Neural cell (in vitro differentiated cells): ENCODE measurements at regions not wholly inside any gene's neighbourhood (a gene's known extent, or its start where the extent isn't known, plus 50 kb on each side); places are given as distances from the start of the nearest gene placed in this dataset.

Experiments
- H2AFZ ChIP-seq: fragments of 200-600, 300-800 bp; sonication (generic), shearing (Covaris generic); 2 replicates; pipeline ENCODE4 v1.6.0; 2014; ENCODE audit warnings: low read depth, mild to moderate bottlenecking, antibody characterized with exemption, low read length, moderate library complexity
- H3F3A ChIP-seq: fragments of 200-600 bp; shearing (Covaris generic); 2 replicates; pipeline ENCODE4 v1.6.1; 2016; ENCODE audit warnings: mild to moderate bottlenecking, moderate library complexity, mixed read lengths, antibody characterized with exemption, low read length; ENCODE audit not compliant: insufficient read depth, poor library complexity, severe bottlenecking
- H3K27ac ChIP-seq: fragments of 200-600, 300-800 bp; sonication (generic), shearing (Covaris generic); 2 replicates; pipeline ENCODE4 v1.5.1; 2014; ENCODE audit warnings: mild to moderate bottlenecking, low read length, moderate library complexity
- H3K27me3 ChIP-seq: fragments of 300-800, 200-600 bp; sonication (generic), shearing (Covaris generic); 2 replicates; pipeline ENCODE4 v1.6.0; 2014; ENCODE audit warnings: mild to moderate bottlenecking, low read depth, low read length, moderate library complexity; ENCODE audit not compliant: insufficient read depth
- H3K36me3 ChIP-seq: fragments of 300-800, 200-600 bp; sonication (generic), shearing (Covaris generic); 2 replicates; pipeline ENCODE4 v1.5.1; 2014; ENCODE audit warnings: mild to moderate bottlenecking, antibody characterized with exemption, low read length, moderate library complexity; ENCODE audit not compliant: insufficient read depth
- H3K4me2 ChIP-seq: fragments of 300-800, 200-600 bp; sonication (generic), shearing (Covaris generic); 2 replicates; pipeline ENCODE4 v1.6.0; 2014; ENCODE audit warnings: mild to moderate bottlenecking, low read length
- H3K4me3 ChIP-seq: fragments of 300-800, 200-600 bp; sonication (generic), shearing (Covaris generic); 2 replicates; pipeline ENCODE4 v1.5.1; 2014; ENCODE audit warnings: mild to moderate bottlenecking, low read length, moderate library complexity
- H3K79me2 ChIP-seq: fragments of 200-600 bp; shearing (Covaris generic); replicated peaks from 2 replicates; pipeline ENCODE4 v1.6.0; 2014; ENCODE audit warnings: mild to moderate bottlenecking, low read length, moderate library complexity; ENCODE audit not compliant: insufficient read depth
- H3K9ac ChIP-seq: fragments of 300-800, 200-600 bp; sonication (generic), shearing (Covaris generic); 2 replicates; pipeline ENCODE4 v1.6.1; 2016; ENCODE audit warnings: mild to moderate bottlenecking, low read length, mixed read lengths
- H3K9me2 ChIP-seq: fragments of 200-600 bp; shearing (Covaris generic); 2 replicates; pipeline ENCODE4 v1.6.1; 2016; ENCODE audit warnings: mild to moderate bottlenecking, low read length, mixed read lengths; ENCODE audit not compliant: insufficient read depth
- H3K9me3 ChIP-seq: fragments of 200-600, 300-800 bp; sonication (generic), shearing (Covaris generic); 2 replicates; pipeline ENCODE4 v1.6.1; 2016; ENCODE audit warnings: mild to moderate bottlenecking, mixed run types, low read length, moderate library complexity, mixed read lengths
- H4K20me1 ChIP-seq: fragments of 200-600 bp; shearing (Covaris generic); 2 replicates; pipeline ENCODE4 v1.6.1; 2016; ENCODE audit warnings: mild to moderate bottlenecking, mixed run types; ENCODE audit not compliant: insufficient read depth
- CTCF ChIP-seq: fragments of 450-650 bp; IDR thresholded peaks from 2 replicates; pipeline ENCODE4 v1.5.1; 2014; ENCODE audit warnings: antibody characterized with exemption, mild to moderate bottlenecking, moderate library complexity; ENCODE audit not compliant: poor library complexity, severe bottlenecking
- EP300 ChIP-seq: fragments of 450-650 bp; conservative IDR thresholded peaks from 2 replicates; pipeline ENCODE4 v1.6.1; 2014; ENCODE audit warnings: antibody characterized with exemption, mild to moderate bottlenecking, moderate library complexity; ENCODE audit not compliant: poor library complexity, severe bottlenecking
- EZH2 ChIP-seq: fragments of 200-600, 300-800 bp; shearing (Covaris generic), sonication (generic); IDR thresholded peaks from 2 replicates; pipeline ENCODE4 v1.6.1; 2014; ENCODE audit warnings: antibody characterized with exemption, low read length, borderline replicate concordance, mild to moderate bottlenecking; ENCODE audit not compliant: insufficient read depth, poor library complexity, severe bottlenecking
- MXI1 ChIP-seq: fragments of 450-650 bp; conservative IDR thresholded peaks from 2 replicates; pipeline ENCODE4 v1.6.1; 2014; ENCODE audit warnings: antibody characterized with exemption, mild to moderate bottlenecking; ENCODE audit not compliant: poor library complexity, severe bottlenecking
- POLR2AphosphoS5 ChIP-seq: IDR thresholded peaks from 2 replicates; pipeline ENCODE4 v1.6.1; 2012
- RAD21 ChIP-seq: fragments of 450-650 bp; conservative IDR thresholded peaks from 2 replicates; pipeline ENCODE4 v1.6.1; 2014; ENCODE audit warnings: antibody characterized with exemption, mild to moderate bottlenecking, moderate library complexity
- SMC3 ChIP-seq: fragments of 450-650 bp; conservative IDR thresholded peaks from 2 replicates; pipeline ENCODE4 v1.6.1; 2014; ENCODE audit warnings: antibody characterized with exemption, mild to moderate bottlenecking, moderate library complexity; ENCODE audit not compliant: poor library complexity
- TAF1 ChIP-seq: IDR thresholded peaks from 2 replicates; pipeline ENCODE4 v1.6.1; 2012; ENCODE audit warnings: low read depth
- TF ChIP-seq, protein P1 (sequence below): IDR thresholded peaks from 2 replicates; pipeline ENCODE4 v1.6.1; 2012; ENCODE audit warnings: borderline replicate concordance

GRCh38 chr3:106842151-106842550 lies 535.1 kb upstream of the CCDC54 start:
- no peaks in the 10 kb centered on the region for H3K36me3 ChIP-seq
- no peaks in the 10 kb centered on the region for H4K20me1 ChIP-seq
- no peak overlapping the region for H2AFZ ChIP-seq
- no peaks in the 10 kb centered on the region for H3K9me2 ChIP-seq
- no peaks in the 10 kb centered on the region for H3K79me2 ChIP-seq
- no peak overlapping the region for H3K9ac ChIP-seq
- H3K4me3 ChIP-seq, result no peak overlapping the region
- H3K9me3 ChIP-seq, result no peaks in the 10 kb centered on the region
- H3F3A ChIP-seq, result no peaks in the 10 kb centered on the region
- H3K4me2 ChIP-seq, result no peak overlapping the region
- no peak overlapping the region for H3K27ac ChIP-seq
- H3K27me3 ChIP-seq, result no peaks in the 10 kb centered on the region
- TF ChIP-seq MXI1, result no peak

GRCh38 chr3:106844638-106845037 lies 532.6 kb upstream of the CCDC54 start:
- Histone ChIP-seq H3K4me3 (no peak overlapping the region), H3K36me3 (no peaks in the 10 kb centered on the region), H3K27ac (no peak overlapping the region), H3K9ac (no peak overlapping the region), H3K9me3 (no peaks in the 10 kb centered on the region), H3K79me2 (no peaks in the 10 kb centered on the region), H3K27me3 (no peaks in the 10 kb centered on the region), H2AFZ (no peak overlapping the region), H4K20me1 (no peaks in the 10 kb centered on the region), H3K4me2 (no peak overlapping the region), H3F3A (no peaks in the 10 kb centered on the region), H3K9me2 (no peaks in the 10 kb centered on the region)
- TF ChIP-seq TAF1 (no peak), CTCF (no peak), EZH2 (no peak), POLR2AphosphoS5 (no peak), RAD21 (no peak), EP300 (no peak), SMC3 (no peak), MXI1 (no peak)
- TF ChIP-seq, protein P1, sequence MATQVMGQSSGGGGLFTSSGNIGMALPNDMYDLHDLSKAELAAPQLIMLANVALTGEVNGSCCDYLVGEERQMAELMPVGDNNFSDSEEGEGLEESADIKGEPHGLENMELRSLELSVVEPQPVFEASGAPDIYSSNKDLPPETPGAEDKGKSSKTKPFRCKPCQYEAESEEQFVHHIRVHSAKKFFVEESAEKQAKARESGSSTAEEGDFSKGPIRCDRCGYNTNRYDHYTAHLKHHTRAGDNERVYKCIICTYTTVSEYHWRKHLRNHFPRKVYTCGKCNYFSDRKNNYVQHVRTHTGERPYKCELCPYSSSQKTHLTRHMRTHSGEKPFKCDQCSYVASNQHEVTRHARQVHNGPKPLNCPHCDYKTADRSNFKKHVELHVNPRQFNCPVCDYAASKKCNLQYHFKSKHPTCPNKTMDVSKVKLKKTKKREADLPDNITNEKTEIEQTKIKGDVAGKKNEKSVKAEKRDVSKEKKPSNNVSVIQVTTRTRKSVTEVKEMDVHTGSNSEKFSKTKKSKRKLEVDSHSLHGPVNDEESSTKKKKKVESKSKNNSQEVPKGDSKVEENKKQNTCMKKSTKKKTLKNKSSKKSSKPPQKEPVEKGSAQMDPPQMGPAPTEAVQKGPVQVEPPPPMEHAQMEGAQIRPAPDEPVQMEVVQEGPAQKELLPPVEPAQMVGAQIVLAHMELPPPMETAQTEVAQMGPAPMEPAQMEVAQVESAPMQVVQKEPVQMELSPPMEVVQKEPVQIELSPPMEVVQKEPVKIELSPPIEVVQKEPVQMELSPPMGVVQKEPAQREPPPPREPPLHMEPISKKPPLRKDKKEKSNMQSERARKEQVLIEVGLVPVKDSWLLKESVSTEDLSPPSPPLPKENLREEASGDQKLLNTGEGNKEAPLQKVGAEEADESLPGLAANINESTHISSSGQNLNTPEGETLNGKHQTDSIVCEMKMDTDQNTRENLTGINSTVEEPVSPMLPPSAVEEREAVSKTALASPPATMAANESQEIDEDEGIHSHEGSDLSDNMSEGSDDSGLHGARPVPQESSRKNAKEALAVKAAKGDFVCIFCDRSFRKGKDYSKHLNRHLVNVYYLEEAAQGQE, result no peak

DNA sequence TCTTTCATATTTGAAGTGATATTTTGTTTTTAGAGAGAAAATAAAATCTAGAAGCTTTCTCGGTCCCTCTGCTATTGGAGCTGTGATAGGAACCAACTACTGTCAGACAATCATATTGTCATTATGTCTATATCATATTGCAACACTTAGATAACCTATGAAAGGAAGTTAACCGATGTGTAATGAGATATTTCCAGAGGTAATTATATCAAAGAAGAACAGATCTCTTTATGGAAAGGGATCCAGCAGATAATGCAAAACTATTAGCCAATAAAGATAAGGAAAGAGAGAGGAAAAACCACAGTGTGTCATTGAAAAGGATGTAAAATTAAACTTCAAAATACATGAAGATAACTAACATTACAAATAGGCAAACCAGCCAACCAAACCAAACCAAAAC lies 529.1 kb upstream of the CCDC54 start:
- Histone ChIP-seq H3K27ac (no peak overlapping the region), H3K79me2 (no peaks in the 10 kb centered on the region), H3K9me3 (no peaks in the 10 kb centered on the region), H3K4me2 (no peak overlapping the region), H4K20me1 (no peaks in the 10 kb centered on the region), H3F3A (no peaks in the 10 kb centered on the region), H3K9ac (no peak overlapping the region), H3K9me2 (no peaks in the 10 kb centered on the region), H2AFZ (no peak overlapping the region), H3K4me3 (no peak overlapping the region), H3K27me3 (no peaks in the 10 kb centered on the region), H3K36me3 (no peaks in the 10 kb centered on the region)
- no peak for TF ChIP-seq EZH2
- no peak for TF ChIP-seq EP300
- no peak for TF ChIP-seq TAF1
- TF ChIP-seq MXI1, result no peak
- TF ChIP-seq CTCF, result no peak
- no peak for TF ChIP-seq POLR2AphosphoS5
- TF ChIP-seq RAD21, result no peak
- TF ChIP-seq, protein P1, result no peak
- TF ChIP-seq SMC3, result no peak
